Mesodermal cell (in vitro differentiated cells): ENCODE measurements at regions not wholly inside any gene's neighbourhood (a gene's known extent, or its start where the extent isn't known, plus 50 kb on each side); places are given as distances from the start of the nearest gene placed in this dataset.
"Not testable (repeated sequence)": the region's sequence is repeated elsewhere in the genome, so short reads cannot be mapped to it uniquely, and the experiment has no call there.

ENCODE experiments used
- H3K27ac ChIP-seq: 2 replicates; pipeline ENCODE4 v1.7.0; 2013; ENCODE audit warnings: mild to moderate bottlenecking, low read depth, low read length, moderate library complexity; ENCODE audit not compliant: severe bottlenecking
- H3K36me3 ChIP-seq: 2 replicates; pipeline ENCODE4 v1.7.1; 2013; ENCODE audit warnings: mild to moderate bottlenecking, low read length, moderate library complexity; ENCODE audit not compliant: control insufficient read depth, insufficient read depth
- H3K4me1 ChIP-seq: one replicate; pipeline ENCODE4 v1.7.1; 2013; ENCODE audit warnings: mild to moderate bottlenecking, low read length; ENCODE audit not compliant: insufficient read depth, control insufficient read depth, poor library complexity, severe bottlenecking
- H3K4me3 ChIP-seq: 2 replicates; pipeline ENCODE4 v1.7.0; 2013; ENCODE audit warnings: low read length, control low read depth, mild to moderate bottlenecking; ENCODE audit not compliant: insufficient read depth, poor library complexity, severe bottlenecking; ENCODE audit errors: extremely low read depth
- H3K9me3 ChIP-seq: 2 replicates; pipeline ENCODE4 v1.7.1; 2013; ENCODE audit warnings: mild to moderate bottlenecking, low read length, moderate library complexity; ENCODE audit not compliant: control insufficient read depth
- WGBS, 2 experiments: methylation state at CpG; one replicate each; pipeline ENCODE4 v1.1.5; 2013; ENCODE audit warnings: missing lambda C conversion rate in 2 of 2; ENCODE audit not compliant: insufficient coverage in 2 of 2; 5-methylcytosine and 5-hydroxymethylcytosine counted together

GRCh38 chr2:58319481-58319880, 78.4 kb upstream of the FANCL start:
- no peaks in the 10 kb centered on the region for H3K4me1 ChIP-seq
- no peaks in the 10 kb centered on the region for H3K36me3 ChIP-seq
- no peak overlapping the region for H3K4me3 ChIP-seq
- no peak overlapping the region for H3K27ac ChIP-seq
- 78 to 87% methylated on average over 3 of the region's 4 CpGs for WGBS, 2 experiments
- H3K9me3 ChIP-seq: no peaks in the 10 kb centered on the region

GRCh38 chr2:58318949-58319348, 77.8 kb upstream of the FANCL start:
- WGBS, 2 experiments: 66 to 100% methylated on average over 1 to 3 of the region's 7 CpGs
- not testable (repeated sequence) for H3K36me3 ChIP-seq, H3K27ac ChIP-seq, H3K4me1 ChIP-seq, H3K9me3 ChIP-seq, H3K4me3 ChIP-seq

GRCh38 chr2:58313926-58314325, 72.8 kb upstream of the FANCL start:
- no peaks in the 10 kb centered on the region for H3K36me3 ChIP-seq
- H3K4me1 ChIP-seq: no peaks in the 10 kb centered on the region
- WGBS, 2 experiments: 67 to 77% methylated on average over 2 of the region's 2 CpGs
- H3K4me3 ChIP-seq: no peak overlapping the region
- no peak overlapping the region for H3K27ac ChIP-seq
- H3K9me3 ChIP-seq: no peaks in the 10 kb centered on the region

GRCh38 chr2:58308435-58308834, 67.3 kb upstream of the FANCL start:
- Histone ChIP-seq H3K4me3 (no peak overlapping the region), H3K9me3 (no peaks in the 10 kb centered on the region), H3K27ac (no peak overlapping the region), H3K4me1 (no peaks in the 10 kb centered on the region), H3K36me3 (no peaks in the 10 kb centered on the region)

- Histone ChIP-seq H3K36me3 (no peaks in the 10 kb centered on the region), H3K9me3 (no peaks in the 10 kb centered on the region), H3K27ac (no peak overlapping the region), H3K4me3 (no peak overlapping the region), H3K4me1 (no peaks in the 10 kb centered on the region)
These were observed 63.7 kb upstream of the FANCL start for GRCh38 chr2:58304843-58305242.

- Histone ChIP-seq H3K9me3 (no peaks in the 10 kb centered on the region), H3K27ac (no peak overlapping the region), H3K4me1 (no peaks in the 10 kb centered on the region), H3K36me3 (no peaks in the 10 kb centered on the region), H3K4me3 (no peak overlapping the region)
- no CpG with 5 or more reads among the region's 1 CpG for WGBS, 2 experiments
These were observed 58.0 kb upstream of the FANCL start for GRCh38 chr2:58299123-58299522.

GRCh38 chr2:58293056-58293455, 51.9 kb upstream of the FANCL start:
- no peaks in the 10 kb centered on the region for H3K36me3 ChIP-seq
- H3K9me3 ChIP-seq: no peaks in the 10 kb centered on the region
- 100% methylated on average over 1 of the region's 1 CpG; no CpG with 5 or more reads in 1 of the 2 experiments for WGBS, 2 experiments
- H3K4me3 ChIP-seq: no peak overlapping the region
- no peaks in the 10 kb centered on the region for H3K4me1 ChIP-seq
- no peak overlapping the region for H3K27ac ChIP-seq

GRCh38 chr2:58291726-58292438, 50.8 kb upstream of the FANCL start:
- WGBS, 2 experiments: 94% methylated on average over 3 of the region's 4 CpGs; no CpG with 5 or more reads in 1 of the 2 experiments
- Histone ChIP-seq H3K4me3 (no peak overlapping the region), H3K4me1 (no peaks in the 10 kb centered on the region), H3K9me3 (no peaks in the 10 kb centered on the region), H3K27ac (no peak overlapping the region), H3K36me3 (no peaks in the 10 kb centered on the region)
